ENCODE measurements at regions not wholly inside any gene's neighbourhood (a gene's known extent, or its start where the extent isn't known, plus 50 kb on each side); places are given as distances from the start of the nearest gene placed in this dataset.

- ChIA-PET POLR2A (no interaction called here), CTCF (no interaction called here)
- TF ChIP-seq CTCF (IDR thresholded peaks at IDR 0.05; ENCODE audit: insufficient read depth, low read depth, low read length), result no peak
- Histone ChIP-seq H3K27me3 (ENCODE audit: control insufficient read depth, insufficient read depth, low read length) (no peaks in the 10 kb centered on the region), H3K36me3 (ENCODE audit: control insufficient read depth, insufficient read depth, low read length) (no peaks in the 10 kb centered on the region), H3K4me3 (ENCODE audit: low read depth, low read length) (no peak overlapping the region)
- no peak for DNase-seq (ENCODE audit: low read depth)
These were observed 95.2 kb downstream of the TTC32 start for GRCh38 chr2:19806591-19806990.

GRCh38 chr2:19806131-19806530, 95.7 kb downstream of the TTC32 start:
- DNase-seq (ENCODE audit: low read depth), result no peak

GRCh38 chr2:19805266-19805665, 96.5 kb downstream of the TTC32 start:
- CTCF ChIA-PET, result interaction anchor here (1.1 kb wide), 1 partner anchor 9 kb away, joined by 3 read pairs; no protein-coding TSS in a partner anchor
- Histone ChIP-seq H3K36me3 (ENCODE audit: control insufficient read depth, insufficient read depth, low read length) (no peaks in the 10 kb centered on the region), H3K4me3 (ENCODE audit: low read depth, low read length) (no peak overlapping the region), H3K27me3 (ENCODE audit: control insufficient read depth, insufficient read depth, low read length) (no peaks in the 10 kb centered on the region)
- POLR2A ChIA-PET, result no interaction called here
- DNase-seq (ENCODE audit: low read depth), result no peak
- TF ChIP-seq CTCF (IDR thresholded peaks at IDR 0.05; ENCODE audit: insufficient read depth, low read depth, low read length), result no peak

More at GRCh38 chr2:19806131-19806530, 95.7 kb downstream of the TTC32 start:
- ChIA-PET CTCF (no interaction called here), POLR2A (no interaction called here)
- Histone ChIP-seq H3K27me3 (ENCODE audit: control insufficient read depth, insufficient read depth, low read length) (no peaks in the 10 kb centered on the region), H3K36me3 (ENCODE audit: control insufficient read depth, insufficient read depth, low read length) (no peaks in the 10 kb centered on the region), H3K4me3 (ENCODE audit: low read depth, low read length) (no peak overlapping the region)
- TF ChIP-seq CTCF (IDR thresholded peaks at IDR 0.05; ENCODE audit: insufficient read depth, low read depth, low read length), result no peak

- H3K36me3 ChIP-seq (ENCODE audit: control insufficient read depth, insufficient read depth, low read length), result no peaks in the 10 kb centered on the region
- CTCF ChIA-PET, result interaction anchor here (1.1 kb wide), 1 partner anchor 9 kb away, joined by 3 read pairs; no protein-coding TSS in a partner anchor
- no peak for DNase-seq (ENCODE audit: low read depth)
- no peak overlapping the region for H3K4me3 ChIP-seq (ENCODE audit: low read depth, low read length)
- no peaks in the 10 kb centered on the region for H3K27me3 ChIP-seq (ENCODE audit: control insufficient read depth, insufficient read depth, low read length)
- no peak for TF ChIP-seq CTCF (IDR thresholded peaks at IDR 0.05; ENCODE audit: insufficient read depth, low read depth, low read length)
- POLR2A ChIA-PET, result no interaction called here
These were observed 97.0 kb downstream of the TTC32 start for GRCh38 chr2:19804639-19805260.

- DNase-seq (ENCODE audit: low read depth), result no peak
- no peak overlapping the region for H3K4me3 ChIP-seq (ENCODE audit: low read depth, low read length)
- CTCF ChIA-PET, result interaction anchor here (0.7 to 1.2 kb wide), 6 partner anchors 11 to 433 kb away, joined by 3 to 4 read pairs (median 3); no protein-coding TSS in a partner anchor
- POLR2A ChIA-PET, result interaction anchor here (0.6 kb wide), 1 partner anchor 648 kb away, joined by 4 read pairs; no protein-coding TSS in a partner anchor
- H3K27me3 ChIP-seq (ENCODE audit: control insufficient read depth, insufficient read depth, low read length), result no peaks in the 10 kb centered on the region
- no peak for TF ChIP-seq CTCF (IDR thresholded peaks at IDR 0.05; ENCODE audit: insufficient read depth, low read depth, low read length)
- H3K36me3 ChIP-seq (ENCODE audit: control insufficient read depth, insufficient read depth, low read length), result no peaks in the 10 kb centered on the region
These were observed 99.5 kb downstream of the TTC32 start for GRCh38 chr2:19802086-19802841.
